ENCODE measurements at regions not wholly inside any gene's neighbourhood (a gene's known extent, or its start where the extent isn't known, plus 50 kb on each side); places are given as distances from the start of the nearest gene placed in this dataset.

GRCh38 chr13:34623331-34623730 is 318.7 kb upstream of the NBEA start:
- TF ChIP-seq CTCF (IDR thresholded peaks at IDR 0.05) (no peak), POLR2A (IDR thresholded peaks at IDR 0.05) (no peak), POLR2AphosphoS5 (IDR thresholded peaks at IDR 0.05) (no peak), EP300 (IDR thresholded peaks at IDR 0.05) (no peak)

All from gastroesophageal sphincter (tissue), 3 donors.